Nephron (organoid): ENCODE measurements at regions not wholly inside any gene's neighbourhood (a gene's known extent, or its start where the extent isn't known, plus 50 kb on each side); places are given as distances from the start of the nearest gene placed in this dataset.

Experiments used
- H3K27ac Mint-ChIP-seq, 3 experiments: 2 replicates each; pipeline ENCODE4 v1.8.0; 2020; ENCODE audit warnings: mixed read lengths in 3 of 3, mild to moderate bottlenecking in 2 of 3, moderate library complexity in 1 of 3
- H3K27me3 Mint-ChIP-seq: 2 replicates; pipeline ENCODE4 v1.8.0; 2021; ENCODE audit warnings: low read depth, mild to moderate bottlenecking, moderate library complexity, mixed read lengths
- H3K36me3 Mint-ChIP-seq: 2 replicates; pipeline ENCODE4 v1.8.0; 2020; ENCODE audit warnings: low read depth, mixed read lengths
- H3K4me1 Mint-ChIP-seq: 2 replicates; pipeline ENCODE4 v1.8.0; 2020; ENCODE audit warnings: mixed read lengths
- H3K4me3 Mint-ChIP-seq, 3 experiments: 2 replicates each; pipeline ENCODE4 v1.8.0; 2020; ENCODE audit warnings: mild to moderate bottlenecking in 3 of 3, mixed read lengths in 3 of 3, moderate library complexity in 2 of 3
- H3K9me3 Mint-ChIP-seq: 2 replicates; pipeline ENCODE4 v1.8.0; 2020; ENCODE audit warnings: mixed read lengths
- CTCF ChIP-seq, 3 experiments: fragments of 200-600 bp; sonication (generic); IDR thresholded peaks; one replicate each; pipeline ENCODE4 v1.5.0; 2021; ENCODE audit warnings: antibody characterized with exemption in 3 of 3; ENCODE audit not compliant: unreplicated experiment in 3 of 3

DNA sequence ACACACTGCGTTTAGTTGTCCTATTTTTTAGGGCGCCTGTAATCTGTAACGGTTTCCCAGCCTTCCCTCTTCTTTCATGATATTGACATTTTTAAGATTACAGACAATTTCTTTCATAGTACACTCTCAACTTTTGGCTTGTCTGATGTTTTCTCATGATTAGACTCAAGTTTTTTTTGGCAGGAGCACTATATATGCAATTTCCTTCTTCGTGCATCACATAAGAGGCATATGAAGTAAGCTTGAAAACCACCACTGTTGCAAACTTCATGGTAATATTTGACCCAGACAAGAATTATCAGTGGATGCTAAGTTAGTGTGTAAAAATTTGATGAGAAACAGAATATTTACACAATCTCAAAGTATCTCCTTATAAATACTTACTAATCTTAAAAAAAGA is 119.2 kb upstream of the CMC1 start:
- H3K36me3 Mint-ChIP-seq, result no peaks in the 10 kb centered on the region
- no peak for TF ChIP-seq CTCF (IDR thresholded peaks at IDR 0.05; ENCODE audit: unreplicated experiment in 3 of 3)
- no peaks in the 10 kb centered on the region for H3K9me3 Mint-ChIP-seq
- peak overlapping the region in 1 of 3 experiments; percentile 14 for H3K27ac Mint-ChIP-seq
- peaks cover 5% of the 10 kb centered on the region for H3K4me1 Mint-ChIP-seq
- peaks cover 4% of the 10 kb centered on the region for H3K27me3 Mint-ChIP-seq
- no peak overlapping the region for H3K4me3 Mint-ChIP-seq

- Mint-ChIP-seq H3K9me3 (no peaks in the 10 kb centered on the region), H3K4me1 (peaks cover 5% of the 10 kb centered on the region), H3K27me3 (no peaks in the 10 kb centered on the region), H3K36me3 (no peaks in the 10 kb centered on the region), H3K4me3 (no peak overlapping the region), H3K27ac (no peak overlapping the region)
- no peak for TF ChIP-seq CTCF (IDR thresholded peaks at IDR 0.05; ENCODE audit: unreplicated experiment in 3 of 3)
Measured at GRCh38 chr3:28124882-28125281, 116.5 kb upstream of the CMC1 start.

DNA sequence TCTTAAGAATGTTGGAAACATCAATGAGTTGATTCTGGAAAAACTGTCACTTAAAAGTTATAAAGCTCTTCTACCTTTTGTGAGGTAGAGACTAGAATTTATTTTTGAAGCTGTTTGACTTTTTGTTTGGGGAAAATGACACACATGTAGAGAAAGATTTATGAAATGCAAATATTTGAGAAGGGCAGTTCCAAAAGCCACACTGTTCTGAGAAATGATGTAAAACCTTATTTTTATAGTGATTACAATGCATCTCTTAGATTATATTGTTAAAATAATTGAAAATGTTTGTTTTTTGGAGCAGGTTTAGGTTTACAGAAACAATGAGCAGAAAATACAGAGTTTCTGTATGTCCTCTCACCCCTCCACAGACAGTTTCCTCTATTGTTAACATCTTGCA is 116.1 kb upstream of the CMC1 start:
- Mint-ChIP-seq H3K9me3 (no peaks in the 10 kb centered on the region), H3K27me3 (no peaks in the 10 kb centered on the region), H3K36me3 (no peaks in the 10 kb centered on the region)

GRCh38 chr3:28130836-28131235 is 110.6 kb upstream of the CMC1 start:
- Mint-ChIP-seq H3K27ac (no peak overlapping the region), H3K36me3 (no peaks in the 10 kb centered on the region), H3K27me3 (no peaks in the 10 kb centered on the region), H3K9me3 (no peaks in the 10 kb centered on the region), H3K4me1 (peaks cover 7% of the 10 kb centered on the region), H3K4me3 (no peak overlapping the region)
- TF ChIP-seq CTCF (IDR thresholded peaks at IDR 0.05; ENCODE audit: unreplicated experiment in 3 of 3), result no peak

More for the DNA sequence above, 116.1 kb upstream of the CMC1 start:
- peaks cover 5% of the 10 kb centered on the region for H3K4me1 Mint-ChIP-seq
- H3K4me3 Mint-ChIP-seq, result no peak overlapping the region
- TF ChIP-seq CTCF (IDR thresholded peaks at IDR 0.05; ENCODE audit: unreplicated experiment in 3 of 3), result no peak
- H3K27ac Mint-ChIP-seq, result no peak overlapping the region

DNA sequence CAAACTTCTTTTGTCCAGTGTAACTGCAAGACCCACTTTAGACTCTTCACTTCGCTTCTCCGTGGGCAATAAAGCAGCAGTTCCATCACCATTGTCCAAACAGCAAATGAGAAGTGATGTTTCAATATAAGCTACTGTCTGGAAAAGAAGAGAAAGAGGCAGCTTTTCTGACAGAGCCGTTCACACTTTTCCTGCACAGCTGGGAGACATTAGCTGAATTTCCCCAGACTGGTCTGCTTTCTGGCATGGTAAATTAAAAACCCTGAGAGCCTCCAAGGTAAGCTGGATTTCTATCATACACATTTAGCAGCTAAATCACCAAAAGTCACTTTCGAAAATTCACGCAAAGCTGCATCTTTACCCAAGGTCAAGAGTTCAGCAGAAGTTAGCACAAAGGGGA is 108.5 kb upstream of the CMC1 start:
- Mint-ChIP-seq H3K9me3 (no peaks in the 10 kb centered on the region), H3K4me3 (no peak overlapping the region), H3K36me3 (no peaks in the 10 kb centered on the region), H3K27ac (peak overlapping the region in 1 of 3 experiments; percentile 11), H3K4me1 (peaks cover 7% of the 10 kb centered on the region), H3K27me3 (no peaks in the 10 kb centered on the region)
- TF ChIP-seq CTCF (IDR thresholded peaks at IDR 0.05; ENCODE audit: unreplicated experiment in 3 of 3), result no peak

GRCh38 chr3:28134198-28134597 is 107.2 kb upstream of the CMC1 start:
- H3K4me3 Mint-ChIP-seq, result no peak overlapping the region
- H3K4me1 Mint-ChIP-seq, result peaks cover 7% of the 10 kb centered on the region
- TF ChIP-seq CTCF (IDR thresholded peaks at IDR 0.05; ENCODE audit: unreplicated experiment in 3 of 3), result no peak
- peak overlapping the region in 1 of 3 experiments; percentile 36 for H3K27ac Mint-ChIP-seq
- H3K9me3 Mint-ChIP-seq, result no peaks in the 10 kb centered on the region
- H3K36me3 Mint-ChIP-seq, result no peaks in the 10 kb centered on the region
- H3K27me3 Mint-ChIP-seq, result no peaks in the 10 kb centered on the region
